IPS-20b (cell line): ENCODE measurements at regions not wholly inside any gene's neighbourhood (a gene's known extent, or its start where the extent isn't known, plus 50 kb on each side); places are given as distances from the start of the nearest gene placed in this dataset.

Experiments used
- H3K27ac ChIP-seq: one replicate; pipeline ENCODE4 v1.5.1; 2013; ENCODE audit warnings: low read length
- H3K27me3 ChIP-seq: 2 replicates; pipeline ENCODE4 v1.6.1; 2013; ENCODE audit warnings: mild to moderate bottlenecking, low read length, inconsistent platforms; ENCODE audit not compliant: insufficient read depth
- H3K36me3 ChIP-seq: 2 replicates; pipeline ENCODE4 v1.6.1; 2013; ENCODE audit warnings: low read depth, mild to moderate bottlenecking, inconsistent platforms, low read length, moderate library complexity; ENCODE audit not compliant: insufficient read depth
- H3K4me1 ChIP-seq: 2 replicates; pipeline ENCODE4 v1.6.1; 2013; ENCODE audit warnings: mild to moderate bottlenecking, control low read depth, inconsistent platforms, low read length, moderate library complexity; ENCODE audit not compliant: insufficient read depth
- H3K4me3 ChIP-seq: 2 replicates; pipeline ENCODE4 v1.5.1; 2013; ENCODE audit warnings: mild to moderate bottlenecking, low read length, inconsistent platforms
- H3K9ac ChIP-seq: 2 replicates; pipeline ENCODE4 v1.6.1; 2013; ENCODE audit warnings: low read depth, mild to moderate bottlenecking, inconsistent platforms, low read length, moderate library complexity
- H3K9me3 ChIP-seq: 2 replicates; pipeline ENCODE4 v1.6.1; 2013; ENCODE audit warnings: mild to moderate bottlenecking, low read depth, low read length, inconsistent platforms; ENCODE audit not compliant: insufficient read depth

DNA sequence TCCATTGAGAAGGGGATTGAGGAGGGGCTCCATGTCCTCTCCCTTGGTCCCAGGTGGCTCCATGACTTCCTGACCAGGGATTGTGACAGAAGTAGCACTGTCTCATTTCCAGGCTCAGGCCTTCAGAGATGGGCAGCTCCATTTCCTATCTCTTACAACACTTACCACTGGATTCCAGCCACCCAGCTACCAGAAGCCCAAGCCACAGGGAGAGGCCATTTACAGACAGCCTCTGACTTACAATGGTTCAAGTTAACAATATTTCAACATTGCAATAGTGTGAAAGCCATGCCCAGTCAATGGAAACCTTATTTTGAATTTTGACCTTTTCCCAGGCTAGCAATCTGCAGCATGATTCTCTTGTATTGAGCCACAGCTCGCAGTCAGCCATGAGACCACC is 164.9 kb upstream of the AGAP1 start:
- Histone ChIP-seq H3K27ac (no peak overlapping the region), H3K27me3 (peaks cover 5% of the 10 kb centered on the region; the same call in 1 of the 2 replicates), H3K4me3 (no peak overlapping the region), H3K9ac (no peak overlapping the region), H3K9me3 (no peaks in the 10 kb centered on the region), H3K36me3 (no peaks in the 10 kb centered on the region), H3K4me1 (peaks cover 9% of the 10 kb centered on the region; the same call in 1 of the 2 replicates)

DNA sequence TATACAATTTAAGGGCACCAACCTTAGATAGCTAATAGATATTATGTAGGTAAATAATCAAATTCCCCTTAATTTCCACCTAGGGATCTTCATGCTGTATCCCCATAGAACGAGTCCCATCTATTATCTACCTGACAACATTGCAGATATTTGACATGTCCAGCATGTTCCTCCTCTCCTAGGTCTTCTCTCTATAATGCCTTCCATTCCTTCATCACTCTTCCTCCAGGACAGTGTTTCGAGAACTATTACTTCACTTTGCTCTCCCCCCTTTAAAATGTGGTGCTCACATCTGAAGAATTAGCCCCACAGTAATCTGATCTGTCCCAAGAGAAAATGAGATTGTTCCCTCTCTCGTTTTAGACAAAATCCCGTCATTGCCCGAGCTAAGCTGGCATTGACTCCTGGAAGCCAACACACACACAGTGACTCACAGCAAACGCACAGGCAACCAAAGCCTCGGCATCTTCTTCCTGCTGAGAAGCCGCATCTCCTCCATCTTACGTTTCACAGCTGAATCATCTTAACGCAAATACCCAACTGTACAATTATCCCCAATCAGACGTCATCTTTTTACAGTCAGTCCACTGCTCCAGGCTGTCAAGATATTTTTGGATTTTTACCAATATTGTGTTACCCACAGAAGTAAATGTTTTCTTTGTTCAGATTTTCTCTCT is 162.9 kb upstream of the AGAP1 start:
- Histone ChIP-seq H3K4me3 (no peak overlapping the region), H3K27me3 (no peaks in the 10 kb centered on the region), H3K27ac (no peak overlapping the region), H3K9me3 (no peaks in the 10 kb centered on the region), H3K9ac (no peak overlapping the region), H3K4me1 (no peaks in the 10 kb centered on the region), H3K36me3 (no peaks in the 10 kb centered on the region)

DNA sequence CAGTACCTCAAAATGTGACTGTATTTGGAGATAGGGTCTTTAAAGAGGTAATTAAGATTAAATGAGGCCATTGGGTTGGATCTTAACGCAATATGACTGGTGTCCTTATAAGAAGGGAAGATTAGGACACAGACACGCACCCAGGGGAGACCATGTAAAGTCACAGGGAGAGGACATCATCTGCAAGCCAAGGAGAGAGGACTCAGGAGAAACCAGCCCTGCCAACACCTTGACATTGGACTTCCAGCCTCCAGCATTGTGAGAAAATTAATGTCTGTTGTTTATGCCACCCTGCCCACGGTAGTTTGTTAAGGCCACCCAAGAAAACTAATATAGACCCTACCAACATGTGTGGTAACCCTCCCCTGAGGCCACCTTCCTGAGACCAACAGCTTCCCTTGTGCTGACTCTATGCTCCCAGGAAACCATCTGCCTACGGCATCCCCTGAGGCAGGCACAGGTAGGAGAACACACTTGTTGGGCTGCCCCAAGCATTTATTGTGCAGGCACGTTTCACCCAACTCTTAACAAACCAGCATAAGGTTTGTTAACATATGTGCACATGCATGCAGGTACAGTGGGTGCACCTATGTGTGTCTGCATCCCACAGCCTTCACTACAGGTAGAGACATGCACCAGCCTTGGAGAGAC is 161.5 kb upstream of the AGAP1 start:
- Histone ChIP-seq H3K9me3 (no peaks in the 10 kb centered on the region), H3K4me3 (no peak overlapping the region), H3K27me3 (no peaks in the 10 kb centered on the region), H3K4me1 (no peaks in the 10 kb centered on the region), H3K36me3 (no peaks in the 10 kb centered on the region), H3K9ac (no peak overlapping the region), H3K27ac (no peak overlapping the region)

DNA sequence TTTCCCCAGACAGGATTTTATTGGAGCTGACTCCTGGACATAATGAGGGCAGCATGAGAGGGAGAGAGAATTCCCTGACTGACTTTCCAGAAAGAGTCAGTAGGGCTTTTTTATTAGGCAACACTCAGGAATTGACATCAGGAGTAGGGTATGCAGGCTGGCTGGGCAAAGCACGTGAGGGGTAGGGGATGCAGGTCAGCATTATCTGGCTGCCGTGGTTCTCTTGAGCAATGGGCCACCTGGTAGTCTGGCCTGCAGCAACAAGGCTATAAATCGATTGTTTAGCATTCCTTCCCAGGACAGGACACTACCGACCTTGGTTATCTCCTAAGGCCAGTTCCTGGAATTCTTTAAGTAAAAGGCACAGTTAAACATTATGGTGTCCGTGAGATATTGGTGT is 160.8 kb upstream of the AGAP1 start:
- no peaks in the 10 kb centered on the region for H3K9me3 ChIP-seq
- no peaks in the 10 kb centered on the region for H3K36me3 ChIP-seq
- H3K4me3 ChIP-seq, result no peak overlapping the region
- no peaks in the 10 kb centered on the region for H3K4me1 ChIP-seq
- H3K9ac ChIP-seq, result no peak overlapping the region
- no peaks in the 10 kb centered on the region for H3K27me3 ChIP-seq
- H3K27ac ChIP-seq, result no peak overlapping the region

DNA sequence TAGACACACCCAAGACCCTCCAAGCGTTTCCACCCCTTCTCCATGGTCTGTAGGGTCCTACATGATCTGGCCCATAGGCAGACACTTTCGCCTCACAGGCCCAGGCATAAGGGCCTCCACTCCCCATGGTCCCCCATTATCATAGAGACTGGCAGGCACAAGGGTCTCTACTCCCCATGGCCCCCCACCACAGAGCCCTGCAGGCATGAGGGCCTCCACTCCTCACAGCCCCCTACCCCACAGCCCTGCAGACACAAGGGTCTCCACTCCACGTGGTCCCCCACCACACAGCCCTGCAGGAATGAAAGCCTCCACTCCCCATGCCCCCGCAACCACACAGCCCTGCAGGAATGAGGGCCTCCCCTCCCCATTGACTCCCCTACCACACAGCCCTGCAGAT is 159.7 kb upstream of the AGAP1 start:
- Histone ChIP-seq H3K36me3 (no peaks in the 10 kb centered on the region), H3K27me3 (no peaks in the 10 kb centered on the region), H3K9me3 (no peaks in the 10 kb centered on the region), H3K27ac (no peak overlapping the region), H3K9ac (no peak overlapping the region), H3K4me3 (no peak overlapping the region), H3K4me1 (no peaks in the 10 kb centered on the region)

DNA sequence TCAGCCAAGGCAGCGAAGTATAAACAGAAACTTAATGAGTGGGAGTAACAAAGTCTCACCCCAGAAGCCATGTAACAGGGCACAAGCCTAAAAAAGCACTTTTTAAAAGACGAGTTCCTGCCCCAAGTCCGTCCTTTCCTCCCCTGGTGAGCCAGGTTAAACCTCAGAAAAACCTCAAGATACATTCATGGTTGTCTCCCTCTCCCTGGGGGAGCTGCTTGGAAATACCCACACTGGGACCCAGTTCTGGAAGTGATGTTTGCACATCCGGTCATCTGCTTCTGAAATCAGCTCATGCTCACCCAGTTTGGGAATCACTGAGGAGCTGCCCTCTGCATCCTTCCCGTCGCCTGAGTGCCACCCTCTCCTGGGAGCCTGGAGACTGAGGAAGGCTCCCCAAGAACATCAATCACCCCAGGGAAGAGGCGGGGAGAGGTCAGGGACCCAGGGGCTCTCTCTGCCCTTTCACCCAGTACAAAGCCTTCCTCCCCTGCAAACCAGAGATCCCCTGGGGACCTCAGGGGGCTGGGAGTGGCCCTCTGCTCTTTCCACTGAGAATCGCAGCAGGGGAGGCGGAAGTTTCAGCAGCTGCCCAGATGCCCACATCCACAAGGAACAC is 150.6 kb upstream of the AGAP1 start:
- H3K9ac ChIP-seq, result no peak overlapping the region
- H3K4me1 ChIP-seq, result no peaks in the 10 kb centered on the region
- no peak overlapping the region for H3K4me3 ChIP-seq
- H3K27ac ChIP-seq, result no peak overlapping the region
- no peaks in the 10 kb centered on the region for H3K36me3 ChIP-seq
- 0 out of 2 replicates have a peak, but pooled peaks cover 2% of the 10 kb centered on the region for H3K9me3 ChIP-seq
- no peaks in the 10 kb centered on the region for H3K27me3 ChIP-seq

DNA sequence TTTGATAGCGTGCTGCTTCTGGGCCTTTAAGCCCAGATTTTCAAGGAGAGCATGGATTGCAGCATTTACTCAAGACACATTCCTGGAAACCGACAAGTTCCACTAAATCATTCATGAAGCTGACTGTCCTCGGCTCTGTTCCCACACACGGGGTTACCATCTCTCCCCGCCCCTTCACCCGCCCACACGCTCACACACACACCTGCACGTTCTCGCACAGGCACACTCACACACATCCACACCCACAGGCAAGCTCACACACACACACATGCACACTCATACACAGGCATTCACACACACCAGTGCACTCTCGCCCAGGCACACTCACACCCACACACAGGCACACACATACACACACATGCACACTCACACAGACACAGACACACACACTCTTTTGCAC is 150.0 kb upstream of the AGAP1 start:
- H3K9me3 ChIP-seq, result 0 out of 2 replicates have a peak, but pooled peaks cover 2% of the 10 kb centered on the region
- H3K4me3 ChIP-seq, result no peak overlapping the region
- H3K27ac ChIP-seq, result no peak overlapping the region
- no peak overlapping the region for H3K9ac ChIP-seq
- no peaks in the 10 kb centered on the region for H3K36me3 ChIP-seq
- H3K27me3 ChIP-seq, result no peaks in the 10 kb centered on the region
- no peaks in the 10 kb centered on the region for H3K4me1 ChIP-seq

DNA sequence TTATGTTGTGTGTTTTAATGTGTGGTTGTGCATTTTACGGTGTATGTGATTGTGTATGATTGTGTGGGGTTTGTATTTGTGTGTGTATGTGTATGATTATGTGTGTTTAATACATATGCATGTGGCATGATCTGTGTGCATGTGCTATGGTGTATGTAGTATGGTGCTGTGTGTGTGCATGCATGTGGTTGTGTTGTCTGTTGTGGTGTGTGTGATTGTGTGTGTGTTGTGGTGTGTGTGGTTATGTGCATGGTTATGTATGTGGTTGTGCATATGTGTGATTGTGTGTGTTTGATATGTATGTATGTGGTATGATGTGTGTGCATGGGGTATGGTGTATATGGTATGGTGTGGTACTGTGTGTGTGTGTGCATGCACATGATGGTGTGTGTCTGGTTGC is 148.1 kb upstream of the AGAP1 start:
- Histone ChIP-seq H3K9me3 (0 out of 2 replicates have a peak, but pooled peaks cover 2% of the 10 kb centered on the region), H3K27me3 (no peaks in the 10 kb centered on the region), H3K36me3 (no peaks in the 10 kb centered on the region), H3K9ac (no peak overlapping the region), H3K27ac (no peak overlapping the region), H3K4me3 (no peak overlapping the region), H3K4me1 (no peaks in the 10 kb centered on the region)

DNA sequence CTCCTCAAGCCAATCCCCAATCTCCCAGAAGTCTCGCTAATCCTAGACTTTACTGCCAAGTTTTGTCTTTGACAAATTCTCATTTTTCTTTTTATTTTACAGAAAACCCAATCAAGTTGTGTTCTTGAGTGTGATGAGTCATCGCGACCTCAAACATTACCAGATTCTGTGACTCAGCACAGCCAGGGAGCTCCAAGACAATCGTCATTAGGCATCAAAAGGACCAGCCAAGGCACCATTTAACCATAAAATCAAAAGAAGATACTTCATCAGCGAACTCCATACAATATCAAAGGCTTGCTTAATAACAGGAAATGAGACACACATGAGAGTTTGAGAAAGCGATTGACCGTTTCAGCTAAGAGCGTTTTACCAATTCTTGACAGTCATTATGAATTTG is 146.2 kb upstream of the AGAP1 start:
- Histone ChIP-seq H3K4me3 (no peak overlapping the region), H3K4me1 (no peaks in the 10 kb centered on the region), H3K36me3 (no peaks in the 10 kb centered on the region), H3K9me3 (0 out of 2 replicates have a peak, but pooled peaks cover 2% of the 10 kb centered on the region), H3K9ac (no peak overlapping the region), H3K27me3 (no peaks in the 10 kb centered on the region), H3K27ac (no peak overlapping the region)

DNA sequence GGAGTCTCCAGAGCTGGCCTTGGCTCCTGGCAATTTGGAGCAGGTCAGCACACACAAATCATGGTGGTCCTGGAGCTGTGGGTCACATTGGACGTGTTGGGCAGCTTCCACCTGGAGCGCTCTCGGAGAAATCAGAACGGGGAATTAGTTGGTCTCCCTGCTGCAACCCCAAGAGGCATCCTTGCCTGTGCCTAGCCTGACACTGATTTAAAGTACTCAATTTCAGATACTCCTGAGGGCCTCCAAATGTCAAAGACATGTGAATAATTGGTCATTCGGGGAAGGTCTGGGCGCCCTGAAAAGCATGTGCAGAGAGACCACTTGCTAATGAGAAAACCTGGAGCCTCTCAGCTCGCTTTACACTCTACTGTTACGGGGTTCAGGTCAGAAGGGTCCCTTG is 145.5 kb upstream of the AGAP1 start:
- no peaks in the 10 kb centered on the region for H3K27me3 ChIP-seq
- no peak overlapping the region for H3K27ac ChIP-seq

DNA sequence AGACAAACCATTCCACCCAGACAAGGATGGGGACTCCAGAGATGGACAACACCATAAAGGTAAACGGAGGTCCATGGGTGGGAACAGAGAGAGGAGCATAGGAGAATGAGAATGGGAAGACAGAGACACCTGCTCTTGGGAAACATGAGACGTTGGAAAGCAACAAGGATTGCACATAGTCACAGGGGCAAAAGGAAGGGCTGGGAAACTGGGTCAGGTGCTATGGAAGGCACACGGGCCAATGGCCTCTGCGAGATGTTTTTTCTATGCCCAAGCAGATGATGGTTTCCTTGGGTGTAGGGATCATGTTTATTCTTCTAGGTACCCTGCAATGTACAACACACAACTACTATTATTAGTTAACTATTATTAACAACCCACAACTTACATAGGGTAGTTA is 143.6 kb upstream of the AGAP1 start:
- Histone ChIP-seq H3K27ac (no peak overlapping the region), H3K9me3 (0 out of 2 replicates have a peak, but pooled peaks cover 2% of the 10 kb centered on the region), H3K4me1 (no peaks in the 10 kb centered on the region), H3K36me3 (no peaks in the 10 kb centered on the region), H3K9ac (no peak overlapping the region), H3K27me3 (no peaks in the 10 kb centered on the region), H3K4me3 (no peak overlapping the region)

More for the DNA sequence above, 145.5 kb upstream of the AGAP1 start:
- H3K9ac ChIP-seq, result no peak overlapping the region
- 0 out of 2 replicates have a peak, but pooled peaks cover 2% of the 10 kb centered on the region for H3K9me3 ChIP-seq
- no peak overlapping the region for H3K4me3 ChIP-seq
- H3K36me3 ChIP-seq, result no peaks in the 10 kb centered on the region
- H3K4me1 ChIP-seq, result no peaks in the 10 kb centered on the region

DNA sequence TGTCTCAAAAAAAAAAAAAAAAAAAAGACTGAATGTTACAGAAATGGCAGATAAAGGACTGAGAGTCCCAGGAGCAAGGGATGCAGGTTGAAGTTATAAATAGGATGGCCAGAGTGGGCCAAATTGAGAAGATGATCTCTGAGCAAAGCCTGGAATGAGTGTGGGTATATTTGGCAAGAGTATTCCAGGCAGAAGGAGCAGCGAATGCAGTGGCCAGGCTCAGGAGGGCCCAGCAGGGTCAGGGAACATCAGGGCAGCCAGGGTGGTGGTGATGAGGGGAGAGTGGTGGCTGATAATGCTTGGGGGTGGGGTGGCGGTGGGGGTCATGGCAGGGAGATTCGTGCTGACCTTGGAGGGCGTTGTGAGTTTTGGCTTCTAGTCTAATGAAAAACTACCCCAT is 141.3 kb upstream of the AGAP1 start:
- Histone ChIP-seq H3K36me3 (no peaks in the 10 kb centered on the region), H3K9me3 (no peaks in the 10 kb centered on the region), H3K4me1 (no peaks in the 10 kb centered on the region), H3K27me3 (no peaks in the 10 kb centered on the region), H3K27ac (no peak overlapping the region), H3K4me3 (no peak overlapping the region), H3K9ac (no peak overlapping the region)
